ENCODE measurements at regions not wholly inside any gene's neighbourhood (a gene's known extent, or its start where the extent isn't known, plus 50 kb on each side); places are given as distances from the start of the nearest gene placed in this dataset.

DNA sequence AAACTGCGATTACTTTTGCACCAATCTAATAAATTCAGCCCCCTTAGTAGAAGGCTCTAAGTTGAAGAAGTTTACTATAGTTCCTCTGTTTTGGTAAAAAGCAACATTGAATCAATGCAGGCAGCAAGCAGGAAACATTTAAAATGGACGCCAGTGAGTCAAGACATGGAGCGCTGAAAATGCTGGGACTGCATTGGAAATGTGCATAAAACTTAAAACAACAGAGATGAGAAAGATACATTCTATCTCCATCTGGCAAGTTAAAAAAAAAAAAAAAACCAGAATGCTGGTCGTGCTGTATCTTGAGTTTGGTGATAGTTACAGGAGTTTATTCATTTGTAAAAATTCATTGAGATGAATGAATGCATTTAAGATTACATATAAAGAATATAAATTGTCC lies 117.0 kb upstream of the TWIST2 start:
- H3K4me1 ChIP-seq (ENCODE audit: insufficient read depth) = peaks cover 17% of the 10 kb centered on the region
- intact Hi-C loops (cut with DNase I) = no loop called here
- no peaks in the 10 kb centered on the region for H3K27me3 ChIP-seq
- DNase-seq = no peak
- H3K36me3 ChIP-seq = no peaks in the 10 kb centered on the region
- no peak overlapping the region for H3K4me3 ChIP-seq
- TF ChIP-seq EP300 (IDR thresholded peaks at IDR 0.05) = no peak
- H3K9me3 ChIP-seq = no peaks in the 10 kb centered on the region
- 93 to 97% (median 96%) methylated on average over 4 of the region's 4 CpGs for WGBS, 3 donors
- no peak overlapping the region for H3K27ac ChIP-seq

DNA sequence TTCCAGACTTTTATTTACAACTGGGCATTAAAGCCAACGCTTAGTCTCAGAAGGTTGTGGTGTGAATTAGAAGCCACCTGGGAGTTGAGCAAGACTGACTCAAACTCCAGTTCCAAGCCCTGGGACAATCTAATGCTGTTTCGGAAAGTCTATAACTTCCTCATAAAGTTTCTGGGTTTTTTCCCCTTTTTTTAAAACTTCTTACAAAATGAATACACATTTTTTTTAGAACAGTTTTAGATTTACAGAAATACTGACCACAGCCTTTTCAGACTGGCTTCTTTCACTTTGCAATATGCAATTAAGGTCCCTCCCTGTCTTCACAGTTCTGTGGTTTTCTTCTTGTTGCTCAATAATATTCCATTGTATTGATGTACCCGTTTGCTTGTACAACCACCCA lies 115.9 kb upstream of the TWIST2 start:
- Histone ChIP-seq H3K9me3 (no peaks in the 10 kb centered on the region), H3K4me3 (no peak overlapping the region), H3K27ac (no peak overlapping the region), H3K4me1 (ENCODE audit: insufficient read depth) (peaks cover 17% of the 10 kb centered on the region), H3K27me3 (no peaks in the 10 kb centered on the region), H3K36me3 (no peaks in the 10 kb centered on the region)
- 75 to 83% (median 77%) methylated on average over 3 of the region's 3 CpGs for WGBS, 3 donors
- DNase-seq = no peak
- intact Hi-C loops (cut with DNase I) = no loop called here
- TF ChIP-seq POLR2A (IDR thresholded peaks at IDR 0.05) (no peak), EP300 (IDR thresholded peaks at IDR 0.05) (no peak)
- TF ChIP-seq, protein P1, sequence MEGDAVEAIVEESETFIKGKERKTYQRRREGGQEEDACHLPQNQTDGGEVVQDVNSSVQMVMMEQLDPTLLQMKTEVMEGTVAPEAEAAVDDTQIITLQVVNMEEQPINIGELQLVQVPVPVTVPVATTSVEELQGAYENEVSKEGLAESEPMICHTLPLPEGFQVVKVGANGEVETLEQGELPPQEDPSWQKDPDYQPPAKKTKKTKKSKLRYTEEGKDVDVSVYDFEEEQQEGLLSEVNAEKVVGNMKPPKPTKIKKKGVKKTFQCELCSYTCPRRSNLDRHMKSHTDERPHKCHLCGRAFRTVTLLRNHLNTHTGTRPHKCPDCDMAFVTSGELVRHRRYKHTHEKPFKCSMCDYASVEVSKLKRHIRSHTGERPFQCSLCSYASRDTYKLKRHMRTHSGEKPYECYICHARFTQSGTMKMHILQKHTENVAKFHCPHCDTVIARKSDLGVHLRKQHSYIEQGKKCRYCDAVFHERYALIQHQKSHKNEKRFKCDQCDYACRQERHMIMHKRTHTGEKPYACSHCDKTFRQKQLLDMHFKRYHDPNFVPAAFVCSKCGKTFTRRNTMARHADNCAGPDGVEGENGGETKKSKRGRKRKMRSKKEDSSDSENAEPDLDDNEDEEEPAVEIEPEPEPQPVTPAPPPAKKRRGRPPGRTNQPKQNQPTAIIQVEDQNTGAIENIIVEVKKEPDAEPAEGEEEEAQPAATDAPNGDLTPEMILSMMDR (IDR thresholded peaks at IDR 0.05) = no peak

DNA sequence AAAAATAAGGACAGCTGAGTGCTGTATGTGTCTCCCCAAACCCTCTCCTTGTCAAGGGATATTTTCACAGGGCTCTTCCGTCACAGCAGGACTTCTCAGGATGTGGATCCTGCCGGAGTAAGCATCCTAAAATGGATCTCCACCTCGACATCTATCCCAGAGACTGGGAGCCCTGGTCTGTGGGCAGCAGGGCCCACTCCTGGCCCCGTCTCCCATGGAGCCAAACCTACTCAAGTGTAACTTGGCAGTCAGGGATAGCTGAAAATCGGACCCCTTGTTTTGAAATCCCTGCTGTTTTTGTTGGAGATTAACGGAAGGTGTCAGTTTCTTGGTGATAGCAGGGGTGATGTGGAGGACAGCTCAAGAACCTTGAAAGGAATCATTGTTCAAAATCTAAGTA lies 109.0 kb upstream of the TWIST2 start:
- no peak for DNase-seq
- no peak overlapping the region for H3K4me3 ChIP-seq
- H3K27me3 ChIP-seq = no peaks in the 10 kb centered on the region
- no peaks in the 10 kb centered on the region for H3K36me3 ChIP-seq
- no peaks in the 10 kb centered on the region for H3K9me3 ChIP-seq
- intact Hi-C loops (cut with DNase I) = no loop called here
- H3K4me1 ChIP-seq (ENCODE audit: insufficient read depth) = no peaks in the 10 kb centered on the region
- whole genome bisulfite sequencing, 3 donors = 69 to 87% (median 80%) methylated on average over 6 of the region's 6 CpGs
- H3K27ac ChIP-seq = no peak overlapping the region
- TF ChIP-seq EP300 (IDR thresholded peaks at IDR 0.05) = no peak
- TF ChIP-seq, protein P1 (IDR thresholded peaks at IDR 0.05) = no peak
- no peak for TF ChIP-seq POLR2A (IDR thresholded peaks at IDR 0.05)

DNA sequence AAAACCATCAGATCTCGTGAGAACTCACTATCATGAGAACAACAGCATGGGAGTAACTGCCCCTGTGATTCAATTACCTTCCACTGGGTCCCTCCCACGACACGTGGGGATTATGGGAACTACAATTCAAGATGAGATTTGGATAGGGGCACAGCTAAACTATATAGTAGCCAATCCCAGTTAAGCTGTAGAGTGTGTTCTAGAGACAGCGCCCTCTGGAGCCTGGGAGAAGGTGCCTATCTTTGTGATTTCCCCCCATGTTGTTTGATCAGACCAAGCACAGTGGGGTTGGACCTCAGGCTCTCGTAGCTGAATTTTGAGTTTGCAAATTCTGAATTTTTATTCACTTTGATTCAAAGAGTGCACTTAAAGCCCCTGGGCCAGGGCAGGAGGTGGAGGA lies 108.2 kb upstream of the TWIST2 start:
- H3K4me3 ChIP-seq = no peak overlapping the region
- TF ChIP-seq, protein P1 (IDR thresholded peaks at IDR 0.05) = no peak
- TF ChIP-seq POLR2A (IDR thresholded peaks at IDR 0.05) (no peak), EP300 (IDR thresholded peaks at IDR 0.05) (no peak)
- H3K27ac ChIP-seq = no peak overlapping the region
- no peaks in the 10 kb centered on the region for H3K36me3 ChIP-seq
- WGBS, 3 donors = 64 to 70% (median 70%) methylated on average over 5 of the region's 5 CpGs
- H3K4me1 ChIP-seq (ENCODE audit: insufficient read depth) = no peaks in the 10 kb centered on the region
- no peak for DNase-seq
- no peaks in the 10 kb centered on the region for H3K27me3 ChIP-seq
- intact Hi-C loops (cut with DNase I) = no loop called here
- H3K9me3 ChIP-seq = no peaks in the 10 kb centered on the region

GRCh38 chr2:238741277-238741676 lies 106.6 kb upstream of the TWIST2 start:
- 87 to 92% (median 92%) methylated on average over 2 of the region's 2 CpGs for whole genome bisulfite sequencing, 3 donors
- Histone ChIP-seq H3K4me1 (ENCODE audit: insufficient read depth) (no peaks in the 10 kb centered on the region), H3K36me3 (no peaks in the 10 kb centered on the region), H3K4me3 (no peak overlapping the region), H3K9me3 (no peaks in the 10 kb centered on the region), H3K27ac (no peak overlapping the region), H3K27me3 (no peaks in the 10 kb centered on the region)
- TF ChIP-seq EP300 (IDR thresholded peaks at IDR 0.05) (no peak), POLR2A (IDR thresholded peaks at IDR 0.05) (no peak)
- TF ChIP-seq, protein P1 (IDR thresholded peaks at IDR 0.05) = no peak
- no peak for DNase-seq
- intact Hi-C loops (cut with DNase I) = no loop called here

Measured in ovary (tissue), 7 donors.